ENCODE measurements at regions not wholly inside any gene's neighbourhood (a gene's known extent, or its start where the extent isn't known, plus 50 kb on each side); places are given as distances from the start of the nearest gene placed in this dataset.

GRCh38 chr10:33721509-33721908, 387.0 kb upstream of the NRP1 start:
- Mint-ChIP-seq H3K9me3 (ENCODE audit: insufficient read depth) (peaks cover 3% of the 10 kb centered on the region), H3K27me3 (no peaks in the 10 kb centered on the region), H3K4me3 (no peak overlapping the region), H3K27ac (no peak overlapping the region), H3K4me1 (no peaks in the 10 kb centered on the region)
- H3K27ac ChIP-seq (ENCODE audit: low read length in 2 of 2): no peak overlapping the region
- TF ChIP-seq EZH2 (IDR thresholded peaks at IDR 0.05; ENCODE audit: borderline replicate concordance, insufficient read depth, low read depth, low read length, poor library complexity, severe bottlenecking) (no peak), CTCF (IDR thresholded peaks at IDR 0.05) (no peak)
- intact Hi-C loops (cut with micrococcal nuclease): no loop called here
- no peaks in the 10 kb centered on the region for H3K4me1 ChIP-seq (ENCODE audit: control insufficient read depth in 2 of 2, insufficient read depth in 2 of 2, low read length in 2 of 2)
- no peaks in the 10 kb centered on the region for H4K20me1 ChIP-seq (ENCODE audit: control insufficient read depth, insufficient read depth, low read length, poor library complexity, severe bottlenecking)
- H3K9ac ChIP-seq (ENCODE audit: low read length): no peak overlapping the region
- DNase-seq: no peak
- no peaks in the 10 kb centered on the region for H3K27me3 ChIP-seq (replicated peaks in 1 of 4; ENCODE audit: control extremely low read depth in 1 of 4, control insufficient read depth in 3 of 4, insufficient read depth in 4 of 4, low read length in 3 of 4)
- ATAC-seq (ENCODE audit: low read depth): no peak
- H2AFZ ChIP-seq (ENCODE audit: insufficient read depth, low read depth, low read length, poor library complexity, severe bottlenecking): no peak overlapping the region
- CTCF ChIA-PET: no interaction called here
- POLR2A ChIA-PET: no interaction called here
- no peak overlapping the region for H3K4me2 ChIP-seq (replicated peaks; ENCODE audit: low read depth, low read length, poor library complexity, severe bottlenecking)
- no peaks in the 10 kb centered on the region for H3K36me3 ChIP-seq (replicated peaks in 1 of 2; ENCODE audit: control extremely low read depth in 1 of 2, control insufficient read depth in 1 of 2, extremely low read depth in 1 of 2, insufficient read depth in 2 of 2, low read length in 1 of 2)
- WGBS (ENCODE audit: insufficient coverage): 100% methylated on average over 3 of the region's 7 CpGs
- peaks cover 0 to 4% (median 0%) of the 10 kb centered on the region in 3 donors for H3K9me3 ChIP-seq (ENCODE audit: control extremely low read depth in 1 of 3, control insufficient read depth in 2 of 3, insufficient read depth in 1 of 3, low read length in 2 of 3)
- H3K4me3 ChIP-seq (ENCODE audit: control extremely low read depth in 1 of 5, extremely low read depth in 1 of 5, insufficient read depth in 1 of 5, low read depth in 2 of 5, low read length in 4 of 5): no peak overlapping the region
- no peaks in the 10 kb centered on the region for H3K79me2 ChIP-seq (ENCODE audit: control insufficient read depth, insufficient read depth, low read length)

- DNase-seq: no peak
- Histone ChIP-seq H3K79me2 (ENCODE audit: control insufficient read depth, insufficient read depth, low read length) (no peaks in the 10 kb centered on the region), H3K4me2 (replicated peaks; ENCODE audit: low read depth, low read length, poor library complexity, severe bottlenecking) (no peak overlapping the region), H3K36me3 (replicated peaks in 1 of 2; ENCODE audit: control extremely low read depth in 1 of 2, control insufficient read depth in 1 of 2, extremely low read depth in 1 of 2, insufficient read depth in 2 of 2, low read length in 1 of 2) (no peaks in the 10 kb centered on the region), H3K9me3 (ENCODE audit: control extremely low read depth in 1 of 3, control insufficient read depth in 2 of 3, insufficient read depth in 1 of 3, low read length in 2 of 3) (peaks cover 0 to 4% (median 0%) of the 10 kb centered on the region in 3 donors), H3K27ac (ENCODE audit: low read length in 2 of 2) (no peak overlapping the region), H3K4me1 (ENCODE audit: control insufficient read depth in 2 of 2, insufficient read depth in 2 of 2, low read length in 2 of 2) (no peaks in the 10 kb centered on the region), H4K20me1 (ENCODE audit: control insufficient read depth, insufficient read depth, low read length, poor library complexity, severe bottlenecking) (no peaks in the 10 kb centered on the region), H3K4me3 (ENCODE audit: control extremely low read depth in 1 of 5, extremely low read depth in 1 of 5, insufficient read depth in 1 of 5, low read depth in 2 of 5, low read length in 4 of 5) (no peak overlapping the region), H3K9ac (ENCODE audit: low read length) (no peak overlapping the region), H2AFZ (ENCODE audit: insufficient read depth, low read depth, low read length, poor library complexity, severe bottlenecking) (no peak overlapping the region), H3K27me3 (replicated peaks in 1 of 4; ENCODE audit: control extremely low read depth in 1 of 4, control insufficient read depth in 3 of 4, insufficient read depth in 4 of 4, low read length in 3 of 4) (no peaks in the 10 kb centered on the region)
- Mint-ChIP-seq H3K4me1 (no peaks in the 10 kb centered on the region), H3K4me3 (no peak overlapping the region), H3K27ac (no peak overlapping the region), H3K9me3 (ENCODE audit: insufficient read depth) (peaks cover 3% of the 10 kb centered on the region), H3K27me3 (no peaks in the 10 kb centered on the region)
- ChIA-PET POLR2A (no interaction called here), CTCF (no interaction called here)
- ATAC-seq (ENCODE audit: low read depth): no peak
- WGBS (ENCODE audit: insufficient coverage): 50% methylated on average over 1 of the region's 2 CpGs
- TF ChIP-seq EZH2 (IDR thresholded peaks at IDR 0.05; ENCODE audit: borderline replicate concordance, insufficient read depth, low read depth, low read length, poor library complexity, severe bottlenecking) (no peak), CTCF (IDR thresholded peaks at IDR 0.05) (no peak)
- intact Hi-C loops (cut with micrococcal nuclease): no loop called here
These were observed 385.7 kb upstream of the NRP1 start for GRCh38 chr10:33720161-33720560.

Data from B cell (primary cell).